Lower leg skin (tissue), 3 donors: ENCODE measurements at regions not wholly inside any gene's neighbourhood (a gene's known extent, or its start where the extent isn't known, plus 50 kb on each side); places are given as distances from the start of the nearest gene placed in this dataset.

Source experiments
- CTCF ChIP-seq, 3 donors: fragments of 450-650 bp; IDR thresholded peaks; one replicate each; pipeline ENCODE4 v1.5.1; 2016; ENCODE audit warnings: antibody characterized with exemption in 3 of 3, mild to moderate bottlenecking in 3 of 3, moderate library complexity in 2 of 3
- POLR2A ChIP-seq, 2 donors: fragments of 450-650 bp; IDR thresholded peaks; one replicate each; pipeline ENCODE4 v1.6.1; 2016 to 2017; ENCODE audit warnings: antibody characterized with exemption in 2 of 2, mild to moderate bottlenecking in 1 of 2, moderate library complexity in 1 of 2

GRCh38 chr6:164505425-164505824 lies 804.0 kb downstream of the C6orf118 start:
- no peak for TF ChIP-seq CTCF (IDR thresholded peaks at IDR 0.05)
- no peak for TF ChIP-seq POLR2A (IDR thresholded peaks at IDR 0.05)
